Endothelial cell of umbilical vein (primary cell): ENCODE measurements at regions not wholly inside any gene's neighbourhood (a gene's known extent, or its start where the extent isn't known, plus 50 kb on each side); places are given as distances from the start of the nearest gene placed in this dataset.
"Not testable (repeated sequence)": the region's sequence is repeated elsewhere in the genome, so short reads cannot be mapped to it uniquely, and the experiment has no call there.

Experiments used
- CTCF ChIP-seq, 2 donors: IDR thresholded peaks; 1 replicate in 1 of 2; 2 replicates in 1 of 2; pipeline ENCODE4 v1.5.1; 2011; ENCODE audit warnings: low read length in 2 of 2, mild to moderate bottlenecking in 2 of 2, moderate library complexity in 2 of 2, control low read depth in 1 of 2, inconsistent platforms in 1 of 2, low read depth in 1 of 2; ENCODE audit not compliant: insufficient read depth in 1 of 2; ENCODE audit errors: extremely low read depth in 1 of 2
- EZH2 ChIP-seq: IDR thresholded peaks from 2 replicates; pipeline ENCODE4 v1.6.1; 2012; ENCODE audit warnings: borderline replicate concordance, low read depth, mild to moderate bottlenecking, moderate library complexity, low read length, inconsistent platforms; ENCODE audit not compliant: severe bottlenecking

- TF ChIP-seq EZH2; CTCF (IDR thresholded peaks at IDR 0.05; ENCODE audit: extremely low read depth in 1 of 2, insufficient read depth in 1 of 2, low read depth in 1 of 2, low read length in 2 of 2): not testable (repeated sequence)
Measured at GRCh38 chr9:66782010-66782409, 118.5 kb upstream of the ZNF658 start.
